LNCAP (cell line): ENCODE measurements at regions not wholly inside any gene's neighbourhood (a gene's known extent, or its start where the extent isn't known, plus 50 kb on each side); places are given as distances from the start of the nearest gene placed in this dataset.

Experiments used
- CTCF ChIP-seq: fragments of 450-650 bp; IDR thresholded peaks from 2 replicates; pipeline ENCODE4 v1.5.1; 2017; ENCODE audit warnings: mild to moderate bottlenecking

DNA sequence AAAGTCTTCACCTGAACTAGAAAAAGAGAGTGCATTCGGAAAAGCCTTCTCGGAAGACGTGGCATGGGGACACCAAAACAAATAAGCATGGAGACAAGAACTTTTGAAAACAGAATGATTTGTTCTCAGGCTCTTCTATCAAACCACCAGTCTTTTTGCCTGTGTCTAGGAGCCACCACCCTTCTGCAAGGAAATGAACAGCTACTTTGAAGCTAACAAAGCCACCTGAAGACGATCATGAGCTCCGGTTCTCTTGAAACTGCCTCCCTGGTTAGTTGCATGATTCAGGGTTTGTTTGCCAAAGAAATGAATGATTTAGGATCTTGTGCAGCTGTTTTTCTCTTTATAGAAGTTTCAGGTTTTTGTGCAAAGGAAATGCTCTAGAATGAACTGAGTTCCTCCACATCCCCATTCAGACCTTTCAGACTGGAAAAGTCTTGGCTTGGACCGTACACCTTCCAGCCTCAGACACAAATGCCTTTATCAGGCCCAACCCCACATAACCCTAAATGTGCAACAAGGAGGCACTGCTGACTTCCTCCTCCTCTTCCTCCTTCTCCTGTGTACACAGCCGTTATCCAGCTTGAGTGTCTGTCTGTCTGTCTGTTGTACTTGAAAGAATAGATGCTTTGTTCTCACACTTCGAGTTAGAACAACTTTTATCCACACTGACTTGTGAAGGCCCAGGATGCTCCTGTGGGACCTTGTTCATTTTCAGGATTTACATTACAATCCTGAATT, 334.8 kb upstream of the KLF3 start:
- TF ChIP-seq CTCF = no peak

DNA sequence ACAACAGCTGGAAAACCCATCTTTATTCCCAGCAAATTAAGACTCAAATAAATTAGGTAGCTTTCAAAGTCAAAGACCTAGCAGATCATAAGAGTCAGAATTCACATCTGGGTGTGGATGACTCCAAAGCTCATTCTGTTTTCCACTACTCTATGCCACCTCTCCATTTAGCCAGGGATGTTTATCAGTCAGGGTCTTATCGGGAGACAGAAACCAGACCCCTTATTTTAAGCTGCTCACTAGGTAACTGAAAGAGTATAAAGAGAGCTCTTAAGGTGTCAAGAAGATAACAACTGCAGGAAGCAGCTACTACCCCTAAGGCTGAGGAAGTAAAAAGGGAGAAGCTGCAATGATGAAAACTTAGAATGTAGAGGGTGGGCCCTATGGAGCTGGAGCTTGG, 333.7 kb upstream of the KLF3 start:
- TF ChIP-seq CTCF = no peak

DNA sequence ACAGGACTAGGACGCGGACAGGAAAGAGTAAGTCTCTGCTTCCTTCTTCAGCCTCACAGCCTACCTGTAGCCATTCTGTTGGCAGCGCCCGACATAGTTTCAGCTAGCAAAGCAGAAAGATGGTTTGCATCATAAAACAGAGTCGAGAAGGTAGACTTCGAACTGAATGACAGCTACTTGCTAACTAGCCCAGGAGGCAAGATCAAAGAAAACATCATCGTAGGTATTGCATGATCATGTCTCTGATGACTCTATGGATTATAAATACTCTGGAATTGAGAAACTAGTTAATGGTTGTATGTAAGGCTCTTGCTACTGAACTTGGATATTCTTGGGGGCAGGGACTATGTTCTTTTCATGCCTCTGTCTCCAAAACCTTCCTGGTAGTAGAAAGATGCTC, 333.1 kb upstream of the KLF3 start:
- TF ChIP-seq CTCF = no peak

DNA sequence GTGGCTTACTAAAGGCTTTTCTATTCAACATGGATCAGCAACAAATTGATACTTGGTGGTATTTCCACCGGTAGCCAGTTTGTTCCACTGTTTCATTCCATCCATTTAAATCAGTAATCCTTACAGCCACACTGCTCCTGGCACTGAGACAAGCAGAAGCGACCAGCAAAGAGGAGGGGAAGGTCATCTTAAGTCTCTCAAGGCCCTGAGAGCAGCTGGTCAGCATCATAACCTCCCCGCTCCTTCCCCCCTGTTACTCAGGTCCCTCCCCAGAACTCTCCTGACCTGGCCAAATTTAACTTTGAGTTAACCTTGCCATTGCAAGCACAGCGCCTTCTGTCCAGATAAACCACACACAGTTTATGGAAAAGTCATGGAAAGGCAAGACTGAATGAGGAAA, 331.3 kb upstream of the KLF3 start:
- no peak for TF ChIP-seq CTCF

DNA sequence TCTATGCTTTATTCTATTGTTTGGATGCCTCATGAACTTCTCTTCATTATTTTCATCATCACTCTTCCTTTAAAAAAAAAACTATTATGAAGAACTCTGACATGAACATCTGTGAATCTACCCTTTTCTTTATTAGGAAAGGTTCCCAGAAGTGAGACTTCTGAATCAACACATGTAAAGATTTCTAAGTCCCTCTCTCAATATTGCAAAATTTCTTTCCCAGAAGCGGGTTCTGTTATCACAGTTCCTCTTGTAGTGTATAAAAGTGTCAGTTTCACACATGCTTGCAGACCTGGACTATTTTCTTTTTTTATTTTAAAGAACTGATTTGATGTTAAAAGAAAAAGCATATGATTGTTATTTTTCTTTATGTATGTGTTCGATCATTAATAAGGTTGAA, 330.8 kb upstream of the KLF3 start:
- no peak for TF ChIP-seq CTCF

DNA sequence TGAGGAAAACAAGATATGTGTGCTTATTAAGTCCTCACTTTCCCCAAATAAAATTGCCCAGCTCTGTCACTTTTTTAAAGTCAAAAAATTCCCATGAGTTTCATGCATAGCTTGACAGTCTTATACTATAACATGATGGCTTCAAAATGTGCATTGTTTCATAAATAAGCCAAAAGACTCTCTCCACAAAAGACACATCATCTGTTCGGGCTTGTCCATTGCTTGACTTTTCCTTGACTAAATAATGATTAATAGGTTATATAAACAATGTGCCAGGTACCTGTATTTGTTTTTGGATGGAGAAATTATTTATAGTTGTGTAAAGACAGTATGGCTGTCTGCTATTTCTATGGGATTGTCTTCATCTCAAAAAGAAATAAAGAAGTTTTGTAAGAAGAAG, 329.2 kb upstream of the KLF3 start:
- no peak for TF ChIP-seq CTCF

- TF ChIP-seq CTCF = no peak
Observed at GRCh38 chr4:38343608-38344007, 320.4 kb upstream of the KLF3 start.

GRCh38 chr4:38344929-38345328, 319.1 kb upstream of the KLF3 start:
- TF ChIP-seq CTCF = no peak
